WTC11 (cell line): ENCODE measurements at regions not wholly inside any gene's neighbourhood (a gene's known extent, or its start where the extent isn't known, plus 50 kb on each side); places are given as distances from the start of the nearest gene placed in this dataset.

Source experiments
- ATAC-seq: fragments of 200-7000 bp; cut with Tn5 transposase; 2 replicates; pipeline ENCODE4 v1.10.0; 2021; ENCODE audit warnings: mild to moderate bottlenecking, moderate library complexity
- CTCF ChIA-PET: fragments of 300-600 bp; sonication (Branson Sonifier 250); formaldehyde crosslinking; loops from one replicate; lab custom pipeline; 2021; ENCODE audit warnings: antibody characterized with exemption; lab: Charles Lee
- POLR2A ChIA-PET: fragments of 350-600 bp; sonication (Branson Sonifier 250); formaldehyde crosslinking; loops from one replicate; lab custom pipeline; 2021; ENCODE audit warnings: antibody characterized with exemption; lab: Charles Lee
- DNase-seq: peaks from one replicate; pipeline ENCODE4 v3.0.0; 2021; ENCODE audit warnings: low spot score
- H3K27ac Mint-ChIP-seq: 2 replicates; pipeline ENCODE4 v1.8.0; 2021; ENCODE audit warnings: mixed read lengths
- H3K27me3 Mint-ChIP-seq: 2 replicates; pipeline ENCODE4 v1.8.0; 2021; ENCODE audit warnings: low read depth, mild to moderate bottlenecking, moderate library complexity, mixed read lengths
- H3K36me3 Mint-ChIP-seq: 2 replicates; pipeline ENCODE4 v1.8.0; 2021; ENCODE audit warnings: mixed read lengths
- H3K4me1 Mint-ChIP-seq: 2 replicates; pipeline ENCODE4 v1.8.0; 2022; ENCODE audit warnings: mixed read lengths
- H3K4me3 Mint-ChIP-seq: 2 replicates; pipeline ENCODE4 v1.8.0; 2021; ENCODE audit warnings: mild to moderate bottlenecking, moderate library complexity, mixed read lengths
- H3K9me3 Mint-ChIP-seq: 2 replicates; pipeline ENCODE4 v1.8.0; 2021; ENCODE audit warnings: mixed read lengths
- AR ChIP-seq: fragments of 250-450 bp; sonication (Bioruptor Pico); IDR thresholded peaks from 2 replicates; pipeline ENCODE4 v1.9.0; 2021; ENCODE audit warnings: mild to moderate bottlenecking
- ATF6 ChIP-seq: sonication (generic); formaldehyde crosslinking; IDR thresholded peaks from 2 replicates; pipeline ENCODE4 v1.8.1; 2023; ENCODE audit warnings: mild to moderate bottlenecking, missing genetic modification reagents
- CREB1 ChIP-seq: sonication (generic); formaldehyde crosslinking; IDR thresholded peaks from 2 replicates; pipeline ENCODE4 v1.8.0; 2023; ENCODE audit warnings: mild to moderate bottlenecking, missing genetic modification reagents
- CTCF ChIP-seq: fragments of 200-600 bp; IDR thresholded peaks from 2 replicates; pipeline ENCODE4 v1.8.0; 2022; ENCODE audit warnings: antibody characterized with exemption
- EMX1 ChIP-seq: fragments of 250-450 bp; sonication (Bioruptor Pico); IDR thresholded peaks from 2 replicates; pipeline ENCODE4 v1.8.0; 2021; ENCODE audit warnings: mild to moderate bottlenecking
- ETV6 ChIP-seq: sonication (generic); formaldehyde crosslinking; IDR thresholded peaks from 2 replicates; pipeline ENCODE4 v1.8.1; 2022; ENCODE audit warnings: mild to moderate bottlenecking, missing genetic modification reagents
- IRF2 ChIP-seq: sonication (generic); formaldehyde crosslinking; IDR thresholded peaks from 2 replicates; pipeline ENCODE4 v1.8.0; 2022; ENCODE audit warnings: low read depth, missing genetic modification reagents, borderline replicate concordance
- MXD4 ChIP-seq: fragments of 250-450 bp; sonication (Bioruptor Pico); IDR thresholded peaks from 2 replicates; pipeline ENCODE4 v1.8.0; 2021; ENCODE audit warnings: mild to moderate bottlenecking, moderate library complexity, borderline replicate concordance
- MYBL2 ChIP-seq: sonication (generic); formaldehyde crosslinking; IDR thresholded peaks from 2 replicates; pipeline ENCODE4 v1.8.1; 2023; ENCODE audit warnings: mild to moderate bottlenecking, moderate library complexity, missing genetic modification reagents
- NFATC4 ChIP-seq: fragments of 250-450 bp; sonication (Bioruptor Pico); IDR thresholded peaks from 2 replicates; pipeline ENCODE4 v1.9.0; 2021; ENCODE audit warnings: mild to moderate bottlenecking
- NFE2L1 ChIP-seq: sonication (generic); formaldehyde crosslinking; IDR thresholded peaks from 2 replicates; pipeline ENCODE4 v1.8.1; 2023; ENCODE audit warnings: missing genetic modification reagents
- NFYB ChIP-seq: sonication (generic); formaldehyde crosslinking; conservative IDR thresholded peaks from 2 replicates; pipeline ENCODE4 v1.8.0; 2022; ENCODE audit warnings: low read depth, missing genetic modification reagents
- NR1H2 ChIP-seq: sonication (generic); formaldehyde crosslinking; IDR thresholded peaks from 2 replicates; pipeline ENCODE4 v1.9.0; 2021; ENCODE audit warnings: mild to moderate bottlenecking, moderate library complexity, missing genetic modification reagents
- NR2C2 ChIP-seq: sonication (generic); formaldehyde crosslinking; IDR thresholded peaks from 2 replicates; pipeline ENCODE4 v1.8.0; 2022; ENCODE audit warnings: mild to moderate bottlenecking, missing genetic modification reagents
- PRRX2 ChIP-seq: fragments of 250-450 bp; sonication (Bioruptor Pico); IDR thresholded peaks from 2 replicates; pipeline ENCODE4 v1.8.0; 2021; ENCODE audit warnings: mild to moderate bottlenecking
- SMAD3 ChIP-seq: sonication (generic); formaldehyde crosslinking; IDR thresholded peaks from 2 replicates; pipeline ENCODE4 v1.8.0; 2022; ENCODE audit warnings: missing genetic modification reagents, mild to moderate bottlenecking, borderline replicate concordance
- SP1 ChIP-seq: sonication (generic); formaldehyde crosslinking; conservative IDR thresholded peaks from 2 replicates; pipeline ENCODE4 v1.8.1; 2022; ENCODE audit warnings: missing genetic modification reagents
- TCF7 ChIP-seq: sonication (generic); formaldehyde crosslinking; IDR thresholded peaks from 2 replicates; pipeline ENCODE4 v1.8.0; 2022; ENCODE audit warnings: mild to moderate bottlenecking, low read depth, missing genetic modification reagents, moderate library complexity
- TEAD1 ChIP-seq: sonication (generic); formaldehyde crosslinking; IDR thresholded peaks from 2 replicates; pipeline ENCODE4 v1.8.0; 2022; ENCODE audit warnings: mild to moderate bottlenecking, missing genetic modification reagents
- ZBTB21 ChIP-seq: sonication (generic); formaldehyde crosslinking; IDR thresholded peaks from 2 replicates; pipeline ENCODE4 v1.8.1; 2023; ENCODE audit warnings: mild to moderate bottlenecking, missing genetic modification reagents, borderline replicate concordance
- ZNF138 ChIP-seq: sonication (generic); formaldehyde crosslinking; conservative IDR thresholded peaks from 2 replicates; pipeline ENCODE4 v1.8.1; 2022; ENCODE audit warnings: mild to moderate bottlenecking, moderate library complexity, missing genetic modification reagents
- ZNF219 ChIP-seq: sonication (generic); formaldehyde crosslinking; IDR thresholded peaks from 2 replicates; pipeline ENCODE4 v1.8.0; 2023; ENCODE audit warnings: missing genetic modification reagents, mild to moderate bottlenecking, borderline replicate concordance
- ZNF232 ChIP-seq: sonication (generic); formaldehyde crosslinking; IDR thresholded peaks from 2 replicates; pipeline ENCODE4 v1.8.0; 2022; ENCODE audit warnings: mild to moderate bottlenecking, missing genetic modification reagents
- ZNF317 ChIP-seq: sonication (generic); formaldehyde crosslinking; IDR thresholded peaks from 2 replicates; pipeline ENCODE4 v1.8.1; 2023; ENCODE audit warnings: low read depth, mild to moderate bottlenecking, moderate library complexity, missing genetic modification reagents, borderline replicate concordance
- ZNF423 ChIP-seq: fragments of 250-450 bp; sonication (Bioruptor Pico); IDR thresholded peaks from 2 replicates; pipeline ENCODE4 v2.1.2; 2022; ENCODE audit warnings: mild to moderate bottlenecking, moderate library complexity
- ZNF425 ChIP-seq: fragments of 250-450 bp; sonication (Bioruptor Pico); conservative IDR thresholded peaks from 2 replicates; pipeline ENCODE4 v1.9.0; 2021; ENCODE audit warnings: mild to moderate bottlenecking
- TF ChIP-seq, protein P1 (sequence below): sonication (generic); formaldehyde crosslinking; IDR thresholded peaks from 2 replicates; pipeline ENCODE4 v1.8.0; 2022; ENCODE audit warnings: mild to moderate bottlenecking, missing genetic modification reagents

DNA sequence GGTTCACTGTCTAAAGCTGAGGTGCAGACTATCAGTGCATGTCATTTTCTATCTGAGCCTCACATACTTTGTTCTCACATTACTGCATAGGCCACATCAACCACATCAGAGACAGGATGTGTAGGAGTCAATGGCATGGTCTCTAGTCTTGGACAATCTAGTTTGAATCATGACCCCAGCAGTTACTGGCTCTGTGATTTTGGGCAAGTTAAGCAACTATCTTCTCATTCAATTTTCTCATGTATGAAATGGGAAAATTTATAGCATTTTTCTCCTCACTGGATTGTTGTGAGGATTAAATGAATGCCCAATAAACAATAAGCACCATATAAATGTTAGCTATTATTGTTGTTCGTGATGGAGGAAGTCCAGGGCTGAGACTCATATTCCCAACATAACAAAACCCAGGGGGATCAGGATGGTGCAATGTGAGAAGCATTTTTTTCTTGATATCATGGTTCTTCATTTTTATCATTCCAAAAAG lies 432.6 kb downstream of the LRIG3 start:
- Mint-ChIP-seq H3K36me3 (no peaks in the 10 kb centered on the region), H3K27me3 (no peaks in the 10 kb centered on the region), H3K4me3 (no peak overlapping the region), H3K9me3 (no peaks in the 10 kb centered on the region), H3K27ac (no peak overlapping the region), H3K4me1 (peaks cover 13% of the 10 kb centered on the region)
- ChIA-PET CTCF (no interaction called here), POLR2A (no interaction called here)
- DNase-seq = no peak
- TF ChIP-seq ZNF423 (CRISPR knock-in tag) = no peak
- TF ChIP-seq ZBTB21 (CRISPR knock-in tag) = no peak
- no peak for TF ChIP-seq ZNF425 (CRISPR knock-in tag)
- TF ChIP-seq ATF6 (CRISPR knock-in tag) = no peak
- no peak for TF ChIP-seq NR2C2 (CRISPR knock-in tag)
- no peak for TF ChIP-seq NFE2L1 (CRISPR knock-in tag)
- TF ChIP-seq CREB1 (CRISPR knock-in tag) = no peak
- TF ChIP-seq ETV6 (CRISPR knock-in tag) = no peak
- no peak for TF ChIP-seq ZNF232 (CRISPR knock-in tag)
- no peak for TF ChIP-seq PRRX2 (CRISPR knock-in tag)
- no peak for TF ChIP-seq ZNF317 (CRISPR knock-in tag)
- TF ChIP-seq NFYB (CRISPR knock-in tag) = no peak
- no peak for ATAC-seq

- H3K27me3 Mint-ChIP-seq = no peaks in the 10 kb centered on the region
- no peak for ATAC-seq
- H3K4me3 Mint-ChIP-seq = no peak overlapping the region
- H3K36me3 Mint-ChIP-seq = no peaks in the 10 kb centered on the region
- TF ChIP-seq TEAD1 (CRISPR knock-in tag) (no peak), NFATC4 (CRISPR knock-in tag) (no peak), CTCF (no peak), ZNF219 (no peak), IRF2 (CRISPR knock-in tag) (no peak), NR1H2 (CRISPR knock-in tag) (no peak), AR (CRISPR knock-in tag) (no peak), ZNF138 (CRISPR knock-in tag) (no peak), MXD4 (CRISPR knock-in tag) (no peak), TCF7 (CRISPR knock-in tag) (no peak), MYBL2 (no peak), ZNF317 (CRISPR knock-in tag) (no peak), EMX1 (CRISPR knock-in tag) (no peak), SMAD3 (no peak), SP1 (CRISPR knock-in tag) (no peak)
- TF ChIP-seq, protein P1, sequence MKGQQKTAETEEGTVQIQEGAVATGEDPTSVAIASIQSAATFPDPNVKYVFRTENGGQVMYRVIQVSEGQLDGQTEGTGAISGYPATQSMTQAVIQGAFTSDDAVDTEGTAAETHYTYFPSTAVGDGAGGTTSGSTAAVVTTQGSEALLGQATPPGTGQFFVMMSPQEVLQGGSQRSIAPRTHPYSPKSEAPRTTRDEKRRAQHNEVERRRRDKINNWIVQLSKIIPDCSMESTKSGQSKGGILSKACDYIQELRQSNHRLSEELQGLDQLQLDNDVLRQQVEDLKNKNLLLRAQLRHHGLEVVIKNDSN (CRISPR knock-in tag) = no peak
- no peaks in the 10 kb centered on the region for H3K9me3 Mint-ChIP-seq
- no peak overlapping the region for H3K27ac Mint-ChIP-seq
- no peak for DNase-seq
- ChIA-PET POLR2A (no interaction called here), CTCF (no interaction called here)
- H3K4me1 Mint-ChIP-seq = peaks cover 13% of the 10 kb centered on the region
Observed at GRCh38 chr12:58489394-58489793, 430.9 kb downstream of the LRIG3 start.
